HG03520 (cell line): ENCODE measurements at regions not wholly inside any gene's neighbourhood (a gene's known extent, or its start where the extent isn't known, plus 50 kb on each side); places are given as distances from the start of the nearest gene placed in this dataset.

Experiments
- ATAC-seq: cut with Tn5 transposase; IDR thresholded peaks from one replicate; pipeline ENCODE4 v1.9.1; 2021; ENCODE audit warnings: mild to moderate bottlenecking, moderate library complexity; ENCODE audit not compliant: unreplicated experiment

DNA sequence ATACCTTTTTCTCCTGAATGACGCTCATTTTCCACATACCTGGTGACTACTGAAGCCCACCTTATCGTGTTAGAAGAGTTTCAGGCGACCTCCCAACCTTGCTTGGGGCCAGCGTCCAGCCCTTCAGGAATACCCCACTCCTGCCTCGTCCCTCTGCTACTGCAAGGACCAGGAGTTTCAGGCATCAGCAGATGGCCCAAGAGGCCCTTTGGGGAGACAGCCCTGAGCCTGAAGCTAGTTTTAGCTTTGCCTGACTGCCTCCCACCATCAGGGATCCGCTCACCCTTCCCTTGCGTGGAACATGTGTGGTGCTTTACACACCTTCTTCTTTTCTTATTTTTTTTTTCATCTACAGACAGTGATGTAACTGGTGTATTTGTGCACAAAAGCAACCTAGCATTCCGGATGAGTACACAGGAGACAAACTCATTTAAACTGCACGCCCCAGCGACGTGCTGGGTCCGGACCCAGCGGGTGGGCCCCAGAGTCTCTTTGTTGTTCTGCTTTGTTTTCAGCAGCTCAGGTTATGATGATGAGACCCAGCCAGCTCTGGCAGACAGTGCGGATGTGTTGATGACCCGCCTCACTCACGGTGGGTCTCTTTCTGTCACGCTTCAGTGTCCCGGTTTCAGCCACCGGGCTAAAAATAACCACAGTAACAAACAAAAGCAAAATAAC lies 242.4 kb downstream of the C16orf95 start:
- peak; percentile 92 for ATAC-seq

DNA sequence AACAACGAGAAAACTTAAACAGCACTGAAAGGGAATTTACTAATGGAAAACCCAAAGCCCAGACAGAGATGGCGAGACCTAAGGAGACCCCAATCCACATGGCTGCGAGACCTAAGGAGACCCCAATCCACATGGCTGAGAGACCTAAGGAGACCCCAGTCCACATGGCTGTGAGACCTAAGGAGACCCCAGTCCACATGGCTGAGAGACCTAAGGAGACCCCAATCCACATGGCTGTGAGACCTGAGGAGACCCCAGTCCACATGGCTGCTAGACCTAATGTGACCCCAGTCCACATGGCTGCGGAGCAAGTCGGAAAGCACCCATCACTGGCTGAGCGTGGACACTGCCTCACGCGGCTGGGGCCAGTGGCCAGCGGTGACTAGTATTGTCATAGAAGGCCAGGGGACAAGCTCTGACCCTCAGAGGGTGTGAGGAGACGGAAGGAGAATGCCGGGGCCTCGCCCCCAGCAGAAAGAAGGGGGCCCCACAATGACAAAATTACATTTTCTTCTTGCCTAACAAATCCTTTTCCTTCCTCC lies 241.8 kb downstream of the C16orf95 start:
- no peak for ATAC-seq

GRCh38 chr16:87076331-87076949 lies 240.8 kb downstream of the C16orf95 start:
- ATAC-seq, result no peak

DNA sequence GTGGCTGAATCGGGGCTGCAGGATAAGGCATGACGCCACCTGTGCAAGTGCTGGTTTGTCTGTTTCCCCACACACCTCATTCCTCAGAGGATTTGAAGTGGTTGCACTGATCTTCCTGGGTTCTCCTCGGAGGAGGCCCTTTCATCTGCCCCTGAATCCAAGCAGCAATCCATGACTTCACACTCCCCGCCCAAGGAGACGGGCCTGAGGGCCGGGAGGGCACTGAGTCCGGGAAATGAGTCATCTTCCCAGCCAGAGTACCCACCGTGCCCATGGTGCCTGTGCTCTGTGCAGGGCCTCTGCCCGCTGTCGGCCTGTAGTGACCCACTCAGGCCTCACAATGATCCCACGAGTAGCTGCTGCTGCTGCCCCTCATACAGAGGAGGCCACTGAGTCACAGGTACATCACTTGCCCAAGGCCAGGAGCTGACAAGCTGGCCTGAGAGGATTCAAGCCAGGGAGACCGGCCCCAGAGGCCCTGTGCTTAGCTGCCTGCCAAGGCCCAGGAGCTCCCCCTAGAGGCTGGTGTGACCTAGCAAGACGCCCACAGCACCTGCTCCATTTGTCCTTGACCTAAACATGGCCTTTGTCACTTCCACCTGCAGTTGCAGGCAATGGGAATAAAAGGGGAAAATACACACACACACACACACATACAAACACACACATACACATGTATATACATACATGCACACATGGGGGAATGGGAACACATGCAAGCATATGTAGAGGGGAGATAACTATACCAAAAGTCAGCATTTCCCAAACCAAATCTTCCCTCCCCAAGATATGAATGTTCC lies 240.0 kb downstream of the C16orf95 start:
- no peak for ATAC-seq

GRCh38 chr16:87077750-87078127 lies 239.5 kb downstream of the C16orf95 start:
- ATAC-seq, result no peak

DNA sequence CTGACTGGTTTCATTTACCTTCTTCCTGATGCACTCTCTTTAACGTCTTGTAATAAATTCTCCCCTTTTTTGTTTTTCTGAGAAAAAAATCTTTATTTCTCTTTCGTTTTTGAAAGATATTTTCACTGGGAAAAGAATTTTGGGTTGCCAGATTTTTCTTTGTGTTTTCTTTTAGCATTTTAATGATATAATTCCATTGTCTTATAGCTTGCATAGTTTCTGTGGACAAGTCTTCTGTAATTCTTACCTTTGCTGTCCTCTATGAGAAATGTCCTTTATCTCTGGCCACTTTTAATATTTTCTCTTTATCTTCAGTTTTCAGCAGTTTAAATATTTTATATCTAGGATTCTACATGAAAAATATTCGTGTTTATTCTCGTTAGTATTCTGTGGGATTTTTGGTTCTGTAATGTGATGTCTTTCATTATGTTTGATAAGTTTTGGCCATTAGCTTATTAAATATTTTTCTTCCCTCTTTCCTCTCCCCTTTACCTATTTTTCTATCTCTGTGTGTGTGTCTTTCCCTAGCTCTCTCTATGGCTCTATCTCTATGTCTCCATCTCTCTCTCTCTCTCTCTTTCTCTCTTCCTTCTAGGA lies 236.5 kb downstream of the C16orf95 start:
- no peak for ATAC-seq

DNA sequence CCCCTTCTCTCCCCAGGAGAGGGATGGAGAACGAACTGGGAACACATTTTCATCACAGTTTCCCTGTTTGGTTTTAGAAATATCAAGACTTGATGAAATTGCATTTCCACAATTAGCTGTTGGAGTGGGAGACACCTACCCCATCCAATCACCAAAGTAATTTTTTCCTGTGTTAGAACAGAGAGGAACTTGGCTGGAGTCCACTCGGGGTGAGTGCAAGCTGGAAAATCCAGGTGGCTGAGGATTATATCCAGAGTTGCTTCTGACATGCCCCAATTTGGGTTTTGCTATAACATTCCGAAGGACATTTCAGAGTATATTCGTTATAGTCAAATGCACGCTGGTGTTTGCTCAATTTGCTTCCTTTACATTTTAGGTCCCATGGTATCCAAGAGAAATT lies 231.8 kb downstream of the C16orf95 start:
- ATAC-seq, result no peak

GRCh38 chr16:87086156-87086555 lies 231.0 kb downstream of the C16orf95 start:
- no peak for ATAC-seq

DNA sequence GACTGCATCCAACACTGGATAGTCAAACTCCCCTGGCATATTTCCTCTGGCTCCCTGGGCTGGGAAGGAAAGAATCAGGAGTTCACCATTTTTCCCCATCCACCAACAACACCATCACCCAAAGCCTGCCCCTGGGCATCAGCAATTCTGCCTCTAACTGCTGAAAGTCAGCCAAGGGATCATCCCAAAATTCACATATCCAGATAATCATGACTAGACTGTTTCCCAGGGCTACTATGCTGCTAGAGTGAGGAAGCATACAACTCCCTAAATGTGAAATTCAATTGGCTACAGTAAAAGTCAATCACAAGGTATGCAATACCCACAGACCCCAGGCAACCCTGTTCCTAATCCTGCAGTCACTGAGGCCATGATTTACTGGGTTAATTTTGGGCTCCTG lies 230.6 kb downstream of the C16orf95 start:
- ATAC-seq, result no peak

DNA sequence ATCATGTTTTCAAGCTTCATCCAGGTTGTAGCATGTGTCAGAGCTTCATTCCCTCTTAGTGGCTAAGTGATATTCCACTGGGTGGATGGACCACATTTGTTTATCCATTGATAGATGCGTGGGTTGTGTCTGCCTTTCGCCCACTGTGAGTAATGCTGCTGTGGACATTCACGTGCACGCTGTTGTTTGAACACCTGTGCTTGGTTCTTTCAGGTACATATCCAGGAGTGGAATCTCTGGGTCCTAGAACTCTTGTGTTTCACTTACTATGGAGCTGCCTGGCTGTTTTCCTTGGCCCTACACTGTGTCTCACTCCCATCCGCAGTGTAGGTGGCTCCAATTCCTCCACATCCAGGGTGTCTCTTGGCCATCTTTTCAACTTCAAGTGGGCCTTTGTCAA lies 224.2 kb downstream of the C16orf95 start:
- no peak for ATAC-seq

- ATAC-seq, result no peak
These were observed 223.2 kb downstream of the C16orf95 start for GRCh38 chr16:87093804-87094555.

DNA sequence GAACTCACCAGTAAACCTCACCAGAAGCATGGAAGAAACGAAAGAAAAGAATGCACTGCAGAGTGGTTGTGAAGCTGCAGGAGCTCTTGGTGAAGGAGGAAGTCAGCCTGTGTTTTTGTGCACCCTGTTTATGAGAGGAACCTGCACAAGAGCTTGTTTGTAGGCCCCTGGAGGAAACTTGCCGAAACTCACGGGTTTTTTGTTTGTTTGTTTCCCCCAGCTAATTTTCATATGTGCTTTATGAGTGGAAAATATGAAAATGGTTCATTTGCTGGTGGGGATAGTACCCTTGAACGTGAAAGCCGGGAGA lies 222.7 kb downstream of the C16orf95 start:
- no peak for ATAC-seq

DNA sequence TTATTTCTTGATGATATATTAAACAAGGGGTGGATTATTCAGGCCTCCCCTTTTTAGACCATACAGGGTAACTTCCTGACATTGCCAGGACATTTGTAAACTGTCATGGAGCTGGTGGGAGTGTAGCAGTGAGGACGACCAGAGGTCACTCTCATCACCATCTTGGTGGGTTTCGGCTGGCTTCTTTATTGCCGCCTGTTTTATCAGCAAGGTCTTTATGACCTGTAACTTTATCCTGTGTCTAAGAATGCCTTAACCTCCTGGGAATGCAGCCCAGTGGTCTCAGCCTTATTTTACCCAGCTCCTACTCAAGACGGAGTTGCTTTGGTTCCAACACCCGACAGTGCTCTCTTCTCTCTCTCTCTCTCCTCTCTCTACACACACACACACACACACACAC lies 221.9 kb downstream of the C16orf95 start:
- no peak for ATAC-seq

- no peak for ATAC-seq
These were observed 220.4 kb downstream of the C16orf95 start for GRCh38 chr16:87096746-87097333.

- ATAC-seq, result no peak
These were observed 218.8 kb downstream of the C16orf95 start for GRCh38 chr16:87098361-87098760.

DNA sequence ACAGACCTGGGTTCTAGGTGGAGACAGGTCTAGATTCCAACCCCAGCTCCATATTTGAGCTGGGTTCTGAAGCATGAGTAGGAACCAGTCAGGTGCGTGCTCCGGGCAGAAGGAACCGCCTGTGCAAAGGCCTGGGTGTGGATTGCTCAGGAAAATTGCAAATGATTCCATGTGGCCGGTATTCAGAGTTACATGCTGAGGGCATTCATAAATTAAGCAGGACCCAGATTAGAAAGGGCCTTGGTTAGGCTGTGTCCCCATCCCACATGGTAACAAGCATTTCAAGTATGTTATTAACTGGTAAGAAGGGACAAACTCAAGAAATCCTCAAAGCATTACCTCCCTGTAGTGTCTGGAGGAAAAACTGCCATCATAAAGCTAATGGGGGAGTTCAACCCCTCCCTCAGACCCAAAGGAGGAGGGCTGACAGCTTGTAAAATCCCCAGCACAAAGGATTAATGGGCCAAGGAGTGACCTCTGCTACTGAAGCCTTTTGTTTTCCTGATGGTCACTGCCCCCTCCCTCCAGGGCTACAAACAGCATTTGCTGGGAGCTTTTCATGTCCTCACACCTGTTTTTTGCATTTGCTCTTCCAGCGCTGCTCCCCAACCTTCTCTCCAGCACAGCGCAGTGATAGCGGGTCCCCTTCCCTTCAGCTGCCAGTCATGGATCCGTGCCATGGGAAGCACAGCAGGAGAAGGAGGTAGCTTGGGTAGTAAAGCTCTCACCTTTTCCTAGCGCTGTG lies 218.0 kb downstream of the C16orf95 start:
- ATAC-seq, result no peak

- no peak for ATAC-seq
These were observed 216.7 kb downstream of the C16orf95 start for GRCh38 chr16:87100306-87101058.

- ATAC-seq, result no peak
These were observed 215.3 kb downstream of the C16orf95 start for GRCh38 chr16:87101903-87102302.

DNA sequence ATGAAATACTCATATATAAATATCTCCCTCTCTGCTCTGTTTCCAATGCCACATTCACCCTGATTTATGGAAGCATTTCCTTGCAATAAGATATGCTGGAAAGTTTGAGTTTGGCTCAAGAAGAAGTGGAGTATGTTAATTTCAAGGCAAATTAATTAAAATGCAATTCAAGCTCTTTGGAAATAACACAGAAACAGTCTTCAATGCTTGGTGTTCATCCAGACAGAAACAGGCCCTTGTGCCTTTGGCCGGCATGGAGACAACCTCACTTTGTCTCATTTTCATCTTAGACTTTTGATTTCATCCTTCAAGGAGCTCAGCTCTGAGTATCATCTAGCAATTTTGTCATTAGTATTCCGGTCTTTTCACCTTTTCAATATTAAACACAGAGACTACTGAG lies 210.0 kb downstream of the C16orf95 start:
- ATAC-seq, result no peak
